ENCODE measurements at regions not wholly inside any gene's neighbourhood (a gene's known extent, or its start where the extent isn't known, plus 50 kb on each side); places are given as distances from the start of the nearest gene placed in this dataset.

GRCh38 chr10:121110369-121110768 is 259.2 kb downstream of the WDR11 start:
- DNase-seq (no peak), ATAC-seq (no peak)
- Mint-ChIP-seq H3K27ac (no peak overlapping the region), H3K4me1 (no peaks in the 10 kb centered on the region), H3K4me3 (no peak overlapping the region), H3K36me3 (ENCODE audit: low read depth) (no peaks in the 10 kb centered on the region), H3K27me3 (no peaks in the 10 kb centered on the region)
- H3K9me3 ChIP-seq (ENCODE audit: control insufficient read depth, low read length, poor library complexity, severe bottlenecking) = no peaks in the 10 kb centered on the region

GRCh38 chr10:121112136-121112535 is 261.0 kb downstream of the WDR11 start:
- H3K4me1 Mint-ChIP-seq = no peaks in the 10 kb centered on the region
- H3K27me3 Mint-ChIP-seq = no peaks in the 10 kb centered on the region
- no peak overlapping the region for H3K4me3 Mint-ChIP-seq
- H3K9me3 ChIP-seq (ENCODE audit: control insufficient read depth, low read length, poor library complexity, severe bottlenecking) = no peaks in the 10 kb centered on the region
- ATAC-seq = no peak
- H3K27ac Mint-ChIP-seq = no peak overlapping the region
- DNase-seq = no peak
- H3K36me3 Mint-ChIP-seq (ENCODE audit: low read depth) = no peaks in the 10 kb centered on the region

- Mint-ChIP-seq H3K4me1 (no peaks in the 10 kb centered on the region), H3K4me3 (no peak overlapping the region), H3K36me3 (ENCODE audit: low read depth) (no peaks in the 10 kb centered on the region), H3K27me3 (no peaks in the 10 kb centered on the region), H3K27ac (no peak overlapping the region)
- H3K9me3 ChIP-seq (ENCODE audit: control insufficient read depth, low read length, poor library complexity, severe bottlenecking) = no peaks in the 10 kb centered on the region
- ATAC-seq (no peak), DNase-seq (no peak)
Measured at GRCh38 chr10:121112579-121113384, 261.6 kb downstream of the WDR11 start.

GRCh38 chr10:121113385-121113696 is 262.2 kb downstream of the WDR11 start:
- no peak for DNase-seq
- Mint-ChIP-seq H3K27me3 (no peaks in the 10 kb centered on the region), H3K36me3 (ENCODE audit: low read depth) (no peaks in the 10 kb centered on the region), H3K4me1 (no peaks in the 10 kb centered on the region), H3K4me3 (no peak overlapping the region), H3K27ac (no peak overlapping the region)
- no peak for ATAC-seq
- no peaks in the 10 kb centered on the region for H3K9me3 ChIP-seq (ENCODE audit: control insufficient read depth, low read length, poor library complexity, severe bottlenecking)

GRCh38 chr10:121113911-121114310 is 262.7 kb downstream of the WDR11 start:
- H3K4me1 Mint-ChIP-seq = no peaks in the 10 kb centered on the region
- H3K27ac Mint-ChIP-seq = no peak overlapping the region
- no peak for DNase-seq
- H3K9me3 ChIP-seq (ENCODE audit: control insufficient read depth, low read length, poor library complexity, severe bottlenecking) = no peaks in the 10 kb centered on the region
- H3K36me3 Mint-ChIP-seq (ENCODE audit: low read depth) = no peaks in the 10 kb centered on the region
- no peak overlapping the region for H3K4me3 Mint-ChIP-seq
- H3K27me3 Mint-ChIP-seq = no peaks in the 10 kb centered on the region
- ATAC-seq = no peak

- no peaks in the 10 kb centered on the region for H3K36me3 Mint-ChIP-seq (ENCODE audit: low read depth)
- H3K4me3 Mint-ChIP-seq = no peak overlapping the region
- H3K27me3 Mint-ChIP-seq = no peaks in the 10 kb centered on the region
- ATAC-seq (no peak), DNase-seq (no peak)
- H3K27ac Mint-ChIP-seq = no peak overlapping the region
- no peaks in the 10 kb centered on the region for H3K9me3 ChIP-seq (ENCODE audit: control insufficient read depth, low read length, poor library complexity, severe bottlenecking)
- H3K4me1 Mint-ChIP-seq = no peaks in the 10 kb centered on the region
Measured at GRCh38 chr10:121115154-121115553, 264.0 kb downstream of the WDR11 start.

- no peak overlapping the region for H3K27ac Mint-ChIP-seq
- no peaks in the 10 kb centered on the region for H3K36me3 Mint-ChIP-seq (ENCODE audit: low read depth)
- H3K9me3 ChIP-seq (ENCODE audit: control insufficient read depth, low read length, poor library complexity, severe bottlenecking) = no peaks in the 10 kb centered on the region
- no peaks in the 10 kb centered on the region for H3K4me1 Mint-ChIP-seq
- no peak overlapping the region for H3K4me3 Mint-ChIP-seq
- DNase-seq (no peak), ATAC-seq (no peak)
- no peaks in the 10 kb centered on the region for H3K27me3 Mint-ChIP-seq
Measured at GRCh38 chr10:121121462-121121861, 270.3 kb downstream of the WDR11 start.

- Mint-ChIP-seq H3K4me3 (no peak overlapping the region), H3K4me1 (no peaks in the 10 kb centered on the region), H3K36me3 (ENCODE audit: low read depth) (no peaks in the 10 kb centered on the region), H3K27ac (no peak overlapping the region), H3K27me3 (peaks cover 5% of the 10 kb centered on the region)
- DNase-seq = no peak
- no peaks in the 10 kb centered on the region for H3K9me3 ChIP-seq (ENCODE audit: control insufficient read depth, low read length, poor library complexity, severe bottlenecking)
- no peak for ATAC-seq
Measured at GRCh38 chr10:121127151-121127906, 276.2 kb downstream of the WDR11 start.

GRCh38 chr10:121128164-121128563 is 277.0 kb downstream of the WDR11 start:
- Mint-ChIP-seq H3K4me1 (no peaks in the 10 kb centered on the region), H3K27ac (no peak overlapping the region), H3K4me3 (no peak overlapping the region), H3K27me3 (peaks cover 5% of the 10 kb centered on the region), H3K36me3 (ENCODE audit: low read depth) (no peaks in the 10 kb centered on the region)
- ATAC-seq (no peak), DNase-seq (no peak)
- H3K9me3 ChIP-seq (ENCODE audit: control insufficient read depth, low read length, poor library complexity, severe bottlenecking) = no peaks in the 10 kb centered on the region

GRCh38 chr10:121129266-121129665 is 278.1 kb downstream of the WDR11 start:
- no peak for DNase-seq
- H3K36me3 Mint-ChIP-seq (ENCODE audit: low read depth) = no peaks in the 10 kb centered on the region
- H3K27ac Mint-ChIP-seq = no peak overlapping the region
- H3K4me1 Mint-ChIP-seq = no peaks in the 10 kb centered on the region
- H3K9me3 ChIP-seq (ENCODE audit: control insufficient read depth, low read length, poor library complexity, severe bottlenecking) = no peaks in the 10 kb centered on the region
- ATAC-seq = no peak
- H3K4me3 Mint-ChIP-seq = no peak overlapping the region
- peaks cover 5% of the 10 kb centered on the region for H3K27me3 Mint-ChIP-seq

- Mint-ChIP-seq H3K27me3 (peaks cover 5% of the 10 kb centered on the region), H3K27ac (no peak overlapping the region), H3K4me3 (no peak overlapping the region), H3K36me3 (ENCODE audit: low read depth) (no peaks in the 10 kb centered on the region), H3K4me1 (no peaks in the 10 kb centered on the region)
- DNase-seq = no peak
- H3K9me3 ChIP-seq (ENCODE audit: control insufficient read depth, low read length, poor library complexity, severe bottlenecking) = no peaks in the 10 kb centered on the region
- ATAC-seq = no peak
Measured at GRCh38 chr10:121130382-121130781, 279.2 kb downstream of the WDR11 start.

GRCh38 chr10:121131014-121131413 is 279.9 kb downstream of the WDR11 start:
- no peak for ATAC-seq
- Mint-ChIP-seq H3K4me1 (no peaks in the 10 kb centered on the region), H3K27ac (no peak overlapping the region), H3K27me3 (peaks cover 5% of the 10 kb centered on the region), H3K4me3 (no peak overlapping the region), H3K36me3 (ENCODE audit: low read depth) (no peaks in the 10 kb centered on the region)
- no peaks in the 10 kb centered on the region for H3K9me3 ChIP-seq (ENCODE audit: control insufficient read depth, low read length, poor library complexity, severe bottlenecking)
- no peak for DNase-seq

- no peak for DNase-seq
- Mint-ChIP-seq H3K27me3 (peaks cover 5% of the 10 kb centered on the region), H3K4me3 (no peak overlapping the region), H3K4me1 (no peaks in the 10 kb centered on the region), H3K36me3 (ENCODE audit: low read depth) (no peaks in the 10 kb centered on the region), H3K27ac (no peak overlapping the region)
- no peak for ATAC-seq
- H3K9me3 ChIP-seq (ENCODE audit: control insufficient read depth, low read length, poor library complexity, severe bottlenecking) = no peaks in the 10 kb centered on the region
Measured at GRCh38 chr10:121131426-121132265, 280.5 kb downstream of the WDR11 start.

Measured in T-helper 17 cell (primary cell).